NCI-H524 treated with DMSO at 0.1 percent for 48 hours (cell line): ENCODE measurements at regions not wholly inside any gene's neighbourhood (a gene's known extent, or its start where the extent isn't known, plus 50 kb on each side); places are given as distances from the start of the nearest gene placed in this dataset.

ENCODE experiments used
- DNase-seq: peaks from one replicate; lab custom pipeline; 2025; lab: John Stamatoyannopoulos, UW

- DNase-seq, result no peak
Observed at GRCh38 chr12:111196532-111196931, 172.4 kb downstream of the PHETA1 start.

- no peak for DNase-seq
Observed at GRCh38 chr12:111195316-111195715, 173.6 kb downstream of the PHETA1 start.

GRCh38 chr12:111194703-111195051, 174.2 kb downstream of the PHETA1 start:
- DNase-seq, result no peak

- no peak for DNase-seq
Observed at GRCh38 chr12:111193977-111194702, 174.8 kb downstream of the PHETA1 start.

- DNase-seq, result no peak
Observed at GRCh38 chr12:111193496-111193895, 175.4 kb downstream of the PHETA1 start.

- no peak for DNase-seq
Observed at GRCh38 chr12:111193067-111193466, 175.8 kb downstream of the PHETA1 start.

- no peak for DNase-seq
Observed at GRCh38 chr12:111192647-111193046, 176.2 kb downstream of the PHETA1 start.

GRCh38 chr12:111190741-111191526, 178.0 kb downstream of the PHETA1 start:
- no peak for DNase-seq

GRCh38 chr12:111189792-111190191, 179.1 kb downstream of the PHETA1 start:
- DNase-seq, result no peak

GRCh38 chr12:111188436-111188835, 180.5 kb downstream of the PHETA1 start:
- DNase-seq, result no peak

- no peak for DNase-seq
Observed at GRCh38 chr12:111186347-111186746, 182.5 kb downstream of the PHETA1 start.

GRCh38 chr12:111185889-111186227, 183.0 kb downstream of the PHETA1 start:
- DNase-seq, result no peak

- DNase-seq, result no peak
Observed at GRCh38 chr12:111185206-111185888, 183.5 kb downstream of the PHETA1 start.

GRCh38 chr12:111184161-111184560, 184.7 kb downstream of the PHETA1 start:
- no peak for DNase-seq

- no peak for DNase-seq
Observed at GRCh38 chr12:111183094-111183493, 185.8 kb downstream of the PHETA1 start.

- no peak for DNase-seq
Observed at GRCh38 chr12:111182382-111182781, 186.5 kb downstream of the PHETA1 start.

- DNase-seq, result peak; percentile 74
Observed at GRCh38 chr12:111181143-111181726, 187.7 kb downstream of the PHETA1 start.

GRCh38 chr12:111180426-111181142, 188.3 kb downstream of the PHETA1 start:
- no peak for DNase-seq

- no peak for DNase-seq
Observed at GRCh38 chr12:111178181-111179081, 190.5 kb downstream of the PHETA1 start.

- no peak for DNase-seq
Observed at GRCh38 chr12:111175396-111176094, 193.3 kb downstream of the PHETA1 start.
